ENCODE measurements at regions not wholly inside any gene's neighbourhood (a gene's known extent, or its start where the extent isn't known, plus 50 kb on each side); places are given as distances from the start of the nearest gene placed in this dataset.
A peak's percentile ranks its signal among the peaks of the same experiment; 100 is the strongest.

DNA sequence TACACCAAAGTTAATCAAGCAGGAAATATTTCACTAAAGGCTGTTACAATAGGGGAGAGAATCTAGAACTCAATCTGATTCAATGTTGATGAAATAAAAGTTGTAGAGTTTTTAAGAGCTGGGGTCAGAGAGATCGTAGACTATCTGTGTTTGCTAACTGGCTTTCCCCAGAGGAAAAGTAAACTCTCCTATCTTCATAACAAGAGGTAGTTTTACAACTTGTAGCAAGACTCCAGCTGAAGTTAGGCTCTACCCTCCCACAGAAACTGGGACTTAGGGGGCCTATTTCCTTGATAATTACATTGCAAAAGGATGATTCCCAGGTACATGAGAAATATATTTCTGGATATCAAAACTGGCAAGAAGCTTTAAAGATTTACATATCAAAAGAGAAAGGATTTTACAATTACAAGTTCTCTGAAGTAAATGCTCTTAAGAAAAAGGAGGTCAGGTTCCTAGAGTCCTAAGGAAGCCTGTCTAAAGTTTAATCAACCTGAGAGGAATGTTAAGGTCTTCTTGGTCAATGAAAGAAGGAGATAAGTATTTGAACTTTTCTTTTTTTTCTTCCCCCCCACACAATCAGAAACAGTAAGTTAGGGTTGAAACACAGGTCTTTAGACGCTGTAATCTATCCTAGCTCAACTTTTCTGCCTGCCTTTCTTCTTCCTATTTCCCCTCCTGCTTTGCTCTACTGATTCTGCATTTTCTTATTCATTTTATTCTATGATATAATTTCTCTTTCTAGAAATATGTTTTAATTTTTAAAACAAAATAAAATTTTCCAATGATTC is 692.2 kb upstream of the LINC00305 start:
- H4K8ac ChIP-seq (replicated peaks; ENCODE audit: insufficient read length, low read depth, low read length), result no peak overlapping the region
- H2BK120ac ChIP-seq (ENCODE audit: low read depth, low read length, poor library complexity, severe bottlenecking), result no peak overlapping the region
- no peak overlapping the region for H3K9ac ChIP-seq (ENCODE audit: extremely low read depth, insufficient read length, low read length)
- H3K23ac ChIP-seq (ENCODE audit: insufficient read length, low read depth, low read length), result no peak overlapping the region
- no peaks in the 10 kb centered on the region for H3K79me1 ChIP-seq (ENCODE audit: insufficient read depth, low read depth, low read length, poor library complexity, severe bottlenecking)
- H3K27ac ChIP-seq (ENCODE audit: insufficient read length, low read depth, low read length), result no peak overlapping the region
- WGBS (ENCODE audit: extremely low coverage, insufficient read length, low lambda C conversion rate), result no CpG with 5 or more reads among the region's 2 CpGs
- TF ChIP-seq, protein P1, sequence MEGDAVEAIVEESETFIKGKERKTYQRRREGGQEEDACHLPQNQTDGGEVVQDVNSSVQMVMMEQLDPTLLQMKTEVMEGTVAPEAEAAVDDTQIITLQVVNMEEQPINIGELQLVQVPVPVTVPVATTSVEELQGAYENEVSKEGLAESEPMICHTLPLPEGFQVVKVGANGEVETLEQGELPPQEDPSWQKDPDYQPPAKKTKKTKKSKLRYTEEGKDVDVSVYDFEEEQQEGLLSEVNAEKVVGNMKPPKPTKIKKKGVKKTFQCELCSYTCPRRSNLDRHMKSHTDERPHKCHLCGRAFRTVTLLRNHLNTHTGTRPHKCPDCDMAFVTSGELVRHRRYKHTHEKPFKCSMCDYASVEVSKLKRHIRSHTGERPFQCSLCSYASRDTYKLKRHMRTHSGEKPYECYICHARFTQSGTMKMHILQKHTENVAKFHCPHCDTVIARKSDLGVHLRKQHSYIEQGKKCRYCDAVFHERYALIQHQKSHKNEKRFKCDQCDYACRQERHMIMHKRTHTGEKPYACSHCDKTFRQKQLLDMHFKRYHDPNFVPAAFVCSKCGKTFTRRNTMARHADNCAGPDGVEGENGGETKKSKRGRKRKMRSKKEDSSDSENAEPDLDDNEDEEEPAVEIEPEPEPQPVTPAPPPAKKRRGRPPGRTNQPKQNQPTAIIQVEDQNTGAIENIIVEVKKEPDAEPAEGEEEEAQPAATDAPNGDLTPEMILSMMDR (conservative IDR thresholded peaks at IDR 0.05), result no peak
- H3K4me1 ChIP-seq (ENCODE audit: insufficient read depth, low read length), result no peaks in the 10 kb centered on the region
- H2BK15ac ChIP-seq (ENCODE audit: low read depth, low read length), result no peak overlapping the region
- no peak overlapping the region for H3K4ac ChIP-seq (ENCODE audit: low read depth, low read length)
- Mint-ChIP-seq H3K27me3 (ENCODE audit: low read depth) (no peaks in the 10 kb centered on the region), H3K4me1 (peaks cover 7 to 9% of the 10 kb centered on the region in 2 experiments), H3K9me3 (no peaks in the 10 kb centered on the region), H3K36me3 (ENCODE audit: insufficient read depth in 1 of 3, low read depth in 3 of 3) (no peaks in the 10 kb centered on the region; a peak in 1 of 7 replicates), H3K27ac (peak overlapping the region in 1 of 3 experiments; percentile 67; a peak in 1 of 7 replicates), H3K4me3 (no peak overlapping the region)
- no peak overlapping the region for H2AK5ac ChIP-seq (ENCODE audit: insufficient read length, low read length)
- no peak overlapping the region for H3K4me2 ChIP-seq (ENCODE audit: insufficient read depth, insufficient read length, low read length)
- no peak overlapping the region for H4K91ac ChIP-seq (ENCODE audit: insufficient read length, low read depth, low read length)
- H4K20me1 ChIP-seq (ENCODE audit: control insufficient read depth, insufficient read depth, insufficient read length), result no peaks in the 10 kb centered on the region
- H3K23me2 ChIP-seq (ENCODE audit: insufficient read length, low read depth, low read length, poor library complexity, severe bottlenecking), result no peaks in the 10 kb centered on the region
- no peak overlapping the region for H2AFZ ChIP-seq (ENCODE audit: low read length)
- no peak for DNase-seq
- H3T11ph ChIP-seq (ENCODE audit: low read length), result no peak overlapping the region
- no peak overlapping the region for H3K18ac ChIP-seq (ENCODE audit: insufficient read length, low read depth, low read length)
- no peak overlapping the region for H2BK12ac ChIP-seq (ENCODE audit: insufficient read length, low read depth, low read length)
- no peaks in the 10 kb centered on the region for H3K27me3 ChIP-seq (ENCODE audit: insufficient read depth, low read length)
- H4K5ac ChIP-seq (ENCODE audit: insufficient read length, low read depth, low read length), result no peak overlapping the region
- no peak overlapping the region for H2BK5ac ChIP-seq (ENCODE audit: insufficient read length, low read length)
- H2BK20ac ChIP-seq (ENCODE audit: low read depth, low read length, poor library complexity, severe bottlenecking), result no peak overlapping the region
- H3K9me3 ChIP-seq (ENCODE audit: control insufficient read depth, low read depth, low read length), result no peaks in the 10 kb centered on the region
- H3K79me2 ChIP-seq (ENCODE audit: insufficient read depth, low read length), result no peaks in the 10 kb centered on the region
- H3K56ac ChIP-seq (ENCODE audit: insufficient read length, low read depth, low read length), result no peak overlapping the region
- no peak overlapping the region for H3K14ac ChIP-seq (ENCODE audit: insufficient read depth, low read length)
